ENCODE measurements at regions not wholly inside any gene's neighbourhood (a gene's known extent, or its start where the extent isn't known, plus 50 kb on each side); places are given as distances from the start of the nearest gene placed in this dataset.

- TF ChIP-seq YY1 (IDR thresholded peaks at IDR 0.05; ENCODE audit: insufficient read depth, insufficient read length), result no peak
- no peak for TF ChIP-seq ZNF274 (IDR thresholded peaks at IDR 0.05; ENCODE audit: low read depth, low read length)
- no peak for TF ChIP-seq SUZ12 (IDR thresholded peaks at IDR 0.05; ENCODE audit: extremely low read depth, insufficient read depth, insufficient read length)
Observed at GRCh38 chr16:47916266-47916665, 239.5 kb downstream of the ABCC12 start.

All from NT2/D1 (cell line).